ENCODE measurements at regions not wholly inside any gene's neighbourhood (a gene's known extent, or its start where the extent isn't known, plus 50 kb on each side); places are given as distances from the start of the nearest gene placed in this dataset.

DNA sequence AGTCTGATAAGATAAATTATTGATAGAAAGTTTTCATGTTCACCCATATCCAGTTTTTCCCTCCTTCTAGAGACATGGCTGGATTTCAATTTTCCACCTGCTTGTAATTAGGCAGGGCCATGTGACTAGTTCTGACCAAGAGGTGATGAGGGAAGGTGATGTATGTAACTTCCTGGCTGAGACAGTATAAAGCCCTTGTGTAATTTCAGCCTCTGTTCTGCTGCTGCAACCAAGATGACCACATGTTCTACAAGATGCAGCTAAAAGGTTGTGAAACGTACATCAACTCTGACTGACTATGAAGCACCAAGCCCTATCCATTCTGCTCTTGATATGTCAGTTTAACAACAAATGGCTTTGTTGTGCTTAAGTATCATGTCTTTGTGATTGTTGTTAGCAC is 376.5 kb upstream of the DAB2 start:
- DNase-seq (ENCODE audit: low read depth in 2 of 2), result no peak

DNA sequence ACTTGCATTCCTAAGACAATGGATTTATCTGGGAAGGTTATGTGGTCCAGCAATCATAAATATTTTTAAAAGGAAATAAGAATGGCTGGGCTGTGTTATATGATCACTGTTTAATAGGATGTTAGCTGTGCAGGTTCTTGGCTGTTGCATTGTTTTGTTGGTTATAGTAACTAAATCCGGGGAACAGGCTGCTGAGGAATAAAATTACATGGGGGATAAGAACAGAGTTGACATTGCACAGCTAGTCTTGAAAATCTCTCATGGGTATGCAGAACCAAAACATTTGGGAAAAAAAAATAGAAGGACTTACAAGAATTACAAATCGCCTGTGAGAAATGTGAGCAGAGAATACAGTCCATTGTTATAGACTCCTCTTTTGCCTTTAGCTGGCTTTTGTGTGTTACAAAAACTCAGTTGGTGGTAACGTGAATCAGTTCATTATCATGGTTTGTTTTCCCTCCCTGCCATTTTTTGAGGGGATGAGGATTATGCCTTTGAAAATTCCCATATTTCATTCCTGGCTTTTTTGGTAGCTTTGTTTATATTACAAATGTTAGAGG is 375.3 kb upstream of the DAB2 start:
- DNase-seq (ENCODE audit: low read depth in 2 of 2), result no peak

DNA sequence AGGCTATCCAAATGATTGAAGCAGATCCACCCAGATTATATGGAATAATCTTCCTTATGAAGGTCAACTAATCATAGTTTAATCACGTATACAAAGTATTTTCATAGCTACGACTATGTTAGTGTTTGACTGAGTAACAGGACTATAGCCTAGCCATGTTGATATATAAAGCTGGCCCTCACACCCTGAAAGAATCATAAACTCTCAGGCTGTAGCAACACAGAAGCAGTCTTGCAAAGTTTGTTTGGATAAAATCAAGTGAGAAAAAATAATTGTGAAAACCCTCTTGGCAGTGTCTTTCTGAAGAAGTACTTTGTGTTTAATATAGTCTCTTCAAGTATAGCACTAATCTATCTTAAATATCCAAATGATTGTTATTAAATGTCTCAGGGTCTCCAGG is 374.5 kb upstream of the DAB2 start:
- no peak for DNase-seq (ENCODE audit: low read depth in 2 of 2)

DNA sequence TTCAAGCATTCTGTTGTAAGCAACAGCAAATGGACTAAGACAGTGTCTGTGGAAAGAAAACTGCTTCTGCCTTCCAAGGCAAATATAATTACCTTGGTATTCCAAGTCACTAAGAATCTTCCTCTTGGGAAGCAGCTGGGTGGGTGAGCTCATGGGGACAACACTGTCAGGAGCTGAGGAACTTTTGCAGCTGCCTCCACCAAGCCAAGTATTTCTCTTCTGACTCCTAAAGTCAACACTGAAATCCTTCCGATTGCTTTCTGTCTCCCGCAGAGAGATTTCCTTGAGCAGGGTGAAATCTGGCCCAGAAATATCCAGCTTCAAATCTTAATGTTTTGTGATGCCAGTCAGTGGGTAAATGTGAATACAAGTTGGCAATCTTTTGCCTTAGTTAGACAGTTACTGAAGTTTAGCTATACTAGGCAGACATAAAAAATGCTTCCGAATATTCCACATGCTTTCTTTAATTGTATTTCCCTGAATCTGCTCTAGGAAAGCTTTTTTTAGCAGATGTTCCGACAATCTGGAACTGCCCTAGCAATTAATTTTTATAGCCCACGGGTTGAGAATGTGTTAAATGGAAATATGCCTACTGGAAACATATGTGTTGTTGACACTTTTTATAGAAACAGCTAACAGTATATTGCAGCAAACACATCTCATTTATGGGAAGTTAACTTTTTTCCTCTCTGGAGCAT is 369.9 kb upstream of the DAB2 start:
- DNase-seq (ENCODE audit: low read depth in 2 of 2), result no peak

DNA sequence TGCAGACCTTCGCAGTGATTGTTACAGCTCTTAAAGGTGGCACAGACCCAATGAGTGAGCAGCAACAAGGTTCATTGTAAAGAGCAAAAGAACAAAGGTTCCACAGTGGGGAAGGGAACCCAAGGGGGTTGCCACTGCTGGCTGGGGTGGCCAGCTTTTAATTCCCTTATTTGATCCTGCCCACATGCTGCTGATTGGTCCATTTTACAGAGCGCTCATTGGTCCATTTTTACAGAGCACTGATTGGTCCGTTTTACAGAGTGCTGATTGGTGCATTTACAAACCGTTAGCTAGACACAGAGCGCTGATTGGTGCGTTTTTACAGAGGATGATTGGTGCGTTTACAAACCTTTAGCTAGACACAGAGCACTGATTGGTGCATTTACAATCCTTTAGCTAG is 360.6 kb upstream of the DAB2 start:
- no peak for DNase-seq (ENCODE audit: low read depth in 2 of 2)

DNA sequence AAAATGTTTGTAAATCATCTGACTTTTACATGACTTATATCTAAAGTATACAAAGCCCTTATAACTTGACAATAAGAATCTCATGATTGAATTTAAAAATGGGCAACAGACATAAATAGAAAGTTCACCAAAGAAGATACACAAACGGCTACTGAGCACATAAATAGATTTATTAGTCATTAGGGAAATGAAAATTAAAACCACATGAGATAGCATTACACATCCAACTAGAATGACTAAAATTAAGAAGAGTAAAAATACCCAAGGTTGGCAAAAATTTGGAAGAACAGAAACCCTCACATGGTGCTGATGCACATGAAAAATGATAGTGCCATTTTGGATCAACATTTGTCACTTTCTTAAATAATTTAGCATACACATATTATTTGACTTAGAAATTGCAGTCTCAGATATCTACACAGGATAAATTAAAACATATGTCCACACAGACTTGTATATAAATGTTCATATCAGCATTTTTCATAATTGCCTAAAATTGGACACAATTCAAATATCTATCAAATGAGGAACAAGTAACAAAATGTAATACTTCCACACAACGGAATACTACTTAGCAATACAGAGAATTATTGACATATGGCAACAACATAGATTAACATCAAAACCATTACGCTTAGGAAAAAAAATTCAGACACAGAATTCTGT is 359.1 kb upstream of the DAB2 start:
- no peak for DNase-seq (ENCODE audit: low read depth in 2 of 2)

DNA sequence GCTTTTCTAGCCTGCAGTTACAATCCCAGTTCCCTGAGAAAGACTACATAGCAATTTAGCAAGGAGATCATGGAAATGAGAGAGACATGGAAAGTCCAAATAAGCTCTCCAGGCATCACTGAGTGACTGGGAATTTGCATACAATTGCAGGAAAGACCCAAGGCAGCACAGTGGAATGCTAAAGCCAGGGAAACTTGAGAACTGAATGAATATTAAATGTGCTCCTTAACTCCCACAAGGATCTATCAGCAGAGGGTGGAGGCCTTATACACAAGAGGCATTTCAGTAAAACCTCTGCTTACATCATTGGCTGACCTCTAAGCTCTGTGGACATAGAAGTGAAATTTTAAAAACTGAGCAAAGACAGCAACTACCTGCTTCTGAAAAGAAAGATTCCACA is 355.6 kb upstream of the DAB2 start:
- no peak for DNase-seq (ENCODE audit: low read depth in 2 of 2)

DNA sequence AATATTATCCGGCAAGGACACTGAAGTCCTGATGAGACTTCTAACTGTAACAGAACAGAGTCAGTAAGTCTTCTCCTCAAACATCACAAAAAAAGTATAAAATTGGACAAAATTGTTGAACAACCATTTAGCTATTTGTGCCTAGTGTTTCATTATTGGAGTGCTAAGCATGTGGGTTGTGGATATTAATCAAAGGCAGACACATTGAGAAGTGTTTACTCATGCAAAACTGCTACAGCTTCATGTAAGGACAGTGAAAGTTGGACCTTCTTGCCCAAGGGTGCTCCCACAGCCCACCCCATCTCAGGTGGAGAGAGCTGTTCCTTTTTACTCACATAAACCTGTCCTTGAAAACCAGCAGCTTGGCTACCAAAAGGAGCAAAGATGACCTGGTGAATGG is 355.1 kb upstream of the DAB2 start:
- DNase-seq (ENCODE audit: low read depth in 2 of 2), result no peak

DNA sequence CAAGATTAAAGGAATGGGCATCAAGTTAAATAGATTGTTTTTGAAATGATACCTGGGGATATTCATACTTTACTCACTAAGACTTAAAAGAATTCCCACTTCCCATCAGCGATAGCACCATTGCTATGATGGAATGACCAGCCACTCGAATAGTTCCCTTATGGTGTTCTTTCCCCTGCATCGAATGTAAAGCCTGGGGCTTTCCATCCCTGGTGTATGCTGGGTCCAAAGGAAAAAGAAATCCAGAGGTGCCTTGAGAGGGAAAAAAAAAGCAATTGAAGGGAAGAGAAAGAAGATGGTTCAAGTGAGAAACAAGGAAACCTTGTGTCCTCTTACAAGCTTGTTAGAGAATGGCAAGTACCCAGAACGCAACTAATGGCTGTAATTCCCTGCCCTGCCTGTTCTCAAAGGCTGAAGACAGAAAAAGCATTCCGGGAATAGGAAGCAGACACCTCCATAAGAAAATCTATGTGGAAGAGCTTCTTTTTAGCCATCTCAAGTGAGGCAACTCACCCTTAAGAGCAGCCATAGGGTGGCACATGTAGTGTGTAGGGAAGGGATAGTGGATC is 351.1 kb upstream of the DAB2 start:
- no peak for DNase-seq (ENCODE audit: low read depth in 2 of 2)

DNA sequence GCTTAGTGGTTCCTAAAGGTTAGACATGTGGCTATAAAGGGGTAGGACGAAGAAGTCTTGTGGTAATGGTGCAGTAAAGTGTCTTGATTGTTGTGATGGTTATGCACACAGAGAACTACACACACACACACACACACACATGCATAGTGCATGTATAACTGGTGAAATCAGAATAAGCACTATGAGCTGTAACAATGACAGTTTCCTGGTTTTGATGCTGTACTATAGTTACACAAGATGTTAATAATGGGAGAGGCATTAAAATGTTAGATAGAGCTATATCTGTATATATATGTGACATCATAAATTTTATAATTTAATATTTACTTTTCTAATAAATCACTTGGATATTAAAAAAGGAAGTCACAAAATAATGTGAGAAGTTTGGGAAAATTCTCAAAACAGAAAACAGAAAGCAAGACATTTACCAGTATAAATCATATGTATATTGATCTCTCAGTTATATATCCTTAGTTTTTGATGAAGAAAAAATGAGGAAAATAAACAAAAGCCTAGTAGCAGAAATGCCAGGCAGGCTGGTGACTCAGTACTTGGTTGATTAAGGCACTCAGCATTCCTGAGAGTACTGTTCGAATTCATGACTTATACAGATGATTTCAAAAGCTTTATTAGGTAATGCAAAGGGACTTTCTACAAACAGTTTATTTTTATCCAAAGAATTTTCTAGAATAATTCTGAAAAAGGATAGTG is 350.5 kb upstream of the DAB2 start:
- no peak for DNase-seq (ENCODE audit: low read depth in 2 of 2)

DNA sequence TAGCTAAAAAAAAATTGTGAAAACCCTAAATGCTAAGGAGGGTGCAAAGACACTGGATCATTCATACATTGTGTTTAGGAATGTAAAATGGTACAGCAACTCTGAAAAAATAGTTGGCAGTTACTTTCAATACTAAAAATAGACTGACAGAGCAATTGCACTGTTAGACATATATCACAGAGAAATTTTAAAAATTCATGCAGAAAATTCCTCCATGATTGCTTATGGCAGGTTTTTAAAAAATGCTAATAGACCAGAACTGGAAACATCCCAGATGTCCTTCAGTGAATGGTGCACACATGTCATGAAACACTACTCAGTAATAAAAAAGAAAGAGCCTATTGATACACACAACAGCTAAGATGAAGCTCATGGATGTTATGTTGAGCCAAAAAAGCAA is 349.8 kb upstream of the DAB2 start:
- DNase-seq (ENCODE audit: low read depth in 2 of 2), result no peak

DNA sequence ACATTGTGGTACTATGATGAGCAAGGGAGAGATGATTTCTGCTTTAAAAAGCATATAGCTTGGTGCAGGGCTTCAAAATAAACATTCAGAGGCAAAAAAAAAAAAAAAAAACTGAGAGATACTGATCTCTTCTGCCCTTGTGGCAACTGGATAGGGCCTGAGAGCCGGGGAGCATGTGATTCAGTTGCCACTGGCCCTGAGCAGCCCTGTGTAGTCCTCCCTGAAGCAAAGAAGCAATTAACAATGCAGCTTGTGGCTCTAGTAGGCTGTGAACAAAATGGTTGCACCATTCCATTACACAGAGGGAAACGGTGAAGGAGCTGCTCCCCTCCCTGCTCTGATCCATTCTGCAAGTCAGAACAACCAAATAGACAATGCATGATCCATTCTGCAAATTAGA is 347.5 kb upstream of the DAB2 start:
- DNase-seq (ENCODE audit: low read depth in 2 of 2), result no peak

DNA sequence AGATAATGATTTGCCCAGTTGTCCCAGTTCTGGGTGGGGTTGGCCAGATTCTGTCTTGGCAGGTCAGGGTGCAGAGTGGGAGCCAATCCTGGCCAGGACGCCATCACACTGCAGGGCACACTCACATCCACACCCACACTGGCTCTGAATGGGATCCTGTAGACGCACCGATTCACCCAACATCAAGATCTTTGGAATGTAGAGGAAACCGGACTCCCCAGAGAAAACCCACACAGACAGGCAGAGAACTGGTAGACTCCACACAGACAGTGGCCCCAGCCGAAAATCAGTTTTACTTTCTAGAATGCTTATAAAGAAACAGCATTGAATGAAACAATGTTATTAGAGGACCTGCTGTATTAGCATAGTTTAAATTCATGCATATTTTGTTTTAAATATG is 343.1 kb upstream of the DAB2 start:
- DNase-seq (ENCODE audit: low read depth in 2 of 2), result no peak

DNA sequence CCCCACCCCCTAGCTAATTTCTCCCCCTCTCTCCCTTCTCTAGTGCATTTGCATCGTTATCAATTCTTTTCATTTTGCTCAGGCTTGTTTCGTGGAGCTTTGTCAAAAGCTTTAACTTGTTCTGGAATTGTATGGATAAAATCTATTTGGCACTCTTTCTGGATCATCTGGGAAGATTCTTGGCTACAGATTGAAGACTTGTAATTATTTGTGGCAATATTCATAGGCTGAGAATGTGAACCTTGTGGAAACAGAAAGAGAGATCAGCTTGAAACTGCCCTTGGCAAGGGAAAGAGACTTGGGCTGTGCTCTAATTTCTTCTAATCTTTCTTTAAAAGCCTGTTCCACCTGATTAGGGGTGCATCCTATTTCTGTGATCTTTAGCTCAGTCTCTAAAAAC is 340.6 kb upstream of the DAB2 start:
- no peak for DNase-seq (ENCODE audit: low read depth in 2 of 2)

DNA sequence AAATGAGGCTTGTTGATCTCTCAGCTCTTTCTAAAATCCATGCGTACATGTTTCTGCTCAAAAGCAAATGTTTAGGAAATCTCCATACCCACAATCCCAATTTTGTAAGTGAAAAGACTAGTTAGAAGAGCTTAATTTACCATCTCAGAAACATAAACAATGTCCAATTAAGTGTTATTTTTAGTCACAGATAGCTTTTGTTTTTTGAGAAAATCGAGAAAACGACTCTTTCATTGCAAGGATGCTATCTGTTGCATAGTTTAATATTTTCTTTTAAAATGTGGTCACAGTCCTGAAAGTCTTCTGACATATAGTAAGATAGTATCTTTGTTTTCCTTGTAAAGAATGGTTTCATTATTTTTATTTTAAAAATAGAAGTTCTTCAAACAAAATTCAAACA is 338.0 kb upstream of the DAB2 start:
- DNase-seq (ENCODE audit: low read depth in 2 of 2), result no peak

DNA sequence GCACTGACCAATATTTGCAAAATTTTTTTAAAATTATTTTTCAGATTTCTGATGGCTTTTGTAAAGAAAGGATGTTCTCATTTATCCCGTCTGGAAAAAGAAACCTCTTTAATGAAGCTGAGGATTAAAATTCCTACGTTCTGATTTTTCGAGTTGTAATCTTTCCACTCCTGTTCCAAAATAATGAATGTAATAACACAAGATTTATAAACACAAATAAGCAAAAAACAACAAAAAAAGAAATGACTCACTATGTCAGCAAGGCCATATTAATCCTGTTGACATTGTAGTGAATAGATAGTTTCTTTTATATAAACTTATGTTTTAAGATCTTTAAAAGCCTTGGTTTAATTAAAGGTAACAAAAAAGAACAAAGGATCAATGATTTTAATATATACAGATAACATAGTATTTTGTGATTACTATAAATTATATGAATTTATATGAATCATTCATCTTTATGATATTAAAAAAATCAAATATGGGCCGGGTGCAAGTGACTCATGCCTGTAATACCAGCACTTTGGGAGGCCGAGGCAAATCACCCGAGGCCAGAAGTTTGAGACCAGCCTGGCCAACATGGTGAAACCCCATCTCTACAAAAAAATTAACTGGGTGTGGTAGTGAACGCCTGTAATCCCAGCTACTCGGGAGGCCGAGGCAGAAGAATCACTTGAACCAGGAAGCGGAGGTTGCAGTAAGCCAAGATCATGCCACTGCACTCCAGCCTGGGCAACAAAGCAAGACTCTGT is 336.6 kb upstream of the DAB2 start:
- no peak for DNase-seq (ENCODE audit: low read depth in 2 of 2)

DNA sequence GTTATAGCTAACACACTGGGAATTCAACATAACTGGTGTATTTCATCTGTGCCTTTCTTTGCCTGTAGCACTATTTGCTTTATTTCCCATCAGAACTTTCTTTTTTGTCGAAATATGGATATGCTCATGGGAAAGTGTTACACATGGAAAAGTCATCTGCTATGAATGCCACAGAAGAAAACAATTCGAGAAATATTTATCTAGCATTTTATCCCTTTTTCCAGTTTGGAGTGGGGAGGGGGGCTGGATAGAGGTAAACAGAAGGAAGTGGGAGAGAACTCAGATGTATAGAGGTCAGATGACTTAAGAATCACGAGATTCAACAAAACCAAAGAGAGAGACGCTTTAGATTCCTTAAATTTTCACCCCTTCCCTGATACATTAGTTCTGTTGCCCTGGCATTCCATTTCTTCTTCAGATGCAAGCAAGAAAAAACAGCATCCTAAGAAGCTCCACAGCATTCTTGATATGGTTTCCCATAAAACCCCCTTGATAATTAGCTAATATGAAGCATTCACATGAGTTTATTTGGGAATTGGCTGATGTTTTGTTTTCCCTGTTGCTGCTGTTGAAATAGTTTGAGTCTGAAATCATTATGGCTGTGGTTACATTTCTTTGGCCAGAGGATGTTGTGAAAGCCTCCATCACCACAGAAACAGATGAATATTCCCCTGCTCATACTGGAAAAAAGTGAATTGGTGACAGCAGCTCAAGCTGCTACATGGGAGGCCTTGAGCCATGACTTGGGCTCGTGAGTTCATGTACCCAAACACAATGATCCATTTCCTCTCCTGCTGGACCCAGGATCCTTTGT is 335.8 kb upstream of the DAB2 start:
- DNase-seq (ENCODE audit: low read depth in 2 of 2), result no peak

DNA sequence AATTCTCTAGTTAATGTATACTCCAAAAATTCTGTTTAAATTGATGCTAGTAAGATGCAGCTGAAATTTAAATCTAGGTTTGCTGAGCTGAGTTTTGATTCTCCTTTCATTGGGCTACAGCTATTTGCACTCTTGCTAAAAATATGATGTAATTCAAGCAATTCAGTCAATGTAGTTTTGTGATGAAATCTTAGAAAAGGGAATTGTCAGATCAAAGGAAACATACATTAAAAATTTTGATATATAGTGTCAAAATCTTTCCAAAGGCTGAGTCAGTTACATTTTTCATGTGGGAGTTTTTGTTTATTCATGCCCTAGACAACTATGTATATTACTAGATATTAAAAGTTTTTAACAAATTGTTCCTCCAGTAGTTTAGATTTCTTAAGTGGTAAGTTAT is 334.9 kb upstream of the DAB2 start:
- DNase-seq (ENCODE audit: low read depth in 2 of 2), result no peak

DNA sequence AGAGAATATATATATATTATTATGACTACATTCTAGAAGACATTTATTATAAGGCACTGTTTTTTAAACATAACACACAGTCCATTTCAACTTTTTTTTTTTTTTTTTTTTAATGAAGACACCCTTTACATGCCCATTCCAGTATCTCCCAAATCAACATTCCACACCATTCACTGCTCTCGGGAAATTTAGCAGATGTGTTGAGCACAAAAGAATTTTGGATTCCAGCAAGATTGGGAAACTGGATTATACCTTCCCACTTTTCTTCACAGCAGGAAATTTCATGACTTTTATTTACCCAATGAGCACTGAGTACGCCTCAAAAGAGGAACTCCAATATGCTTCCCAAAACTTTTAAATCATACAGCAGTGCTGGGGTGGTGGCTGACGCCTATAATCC is 333.6 kb upstream of the DAB2 start:
- no peak for DNase-seq (ENCODE audit: low read depth in 2 of 2)

DNA sequence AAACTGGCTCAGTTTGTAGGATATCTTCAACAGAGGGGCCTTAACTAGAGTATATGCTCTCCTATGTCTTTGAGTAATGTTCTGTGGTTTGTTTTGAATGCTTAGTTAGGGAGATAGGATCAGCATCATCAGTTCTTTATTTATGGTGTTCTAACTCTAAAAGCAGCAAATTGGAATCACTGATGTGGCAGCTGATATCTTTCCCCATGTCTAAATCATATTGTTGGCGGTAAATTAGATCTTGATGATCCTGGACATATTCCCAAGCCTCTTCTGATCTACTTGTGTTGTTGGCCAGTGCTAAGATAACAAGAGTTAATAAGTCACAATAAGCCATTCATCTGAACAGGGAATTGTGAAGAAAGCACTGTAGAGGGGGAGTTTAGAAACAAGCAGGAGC is 332.4 kb upstream of the DAB2 start:
- no peak for DNase-seq (ENCODE audit: low read depth in 2 of 2)

DNA sequence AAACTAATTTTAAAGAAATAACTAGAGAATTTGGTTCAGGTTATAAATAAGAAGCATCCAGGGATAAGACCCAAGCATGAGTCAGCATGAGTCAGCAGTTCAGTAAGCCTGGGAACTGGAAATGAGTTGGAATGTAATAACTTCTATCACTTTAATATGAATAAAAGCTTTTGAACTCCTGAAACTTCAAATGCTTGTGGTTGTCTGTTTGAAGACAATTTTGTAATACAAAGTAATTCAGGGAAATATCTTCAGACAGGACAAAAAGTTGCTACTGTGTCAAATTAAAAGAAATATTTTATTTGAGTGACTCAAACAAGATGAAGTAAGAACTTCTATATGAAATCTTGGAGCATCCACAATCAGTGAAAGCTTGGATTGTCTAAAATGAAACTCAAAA is 331.2 kb upstream of the DAB2 start:
- DNase-seq (ENCODE audit: low read depth in 2 of 2), result no peak

Measured in stimulated activated CD8-positive, alpha-beta memory T cell treated with anti-CD3 and anti-CD28 coated beads, Interleukin-7, amount 100 ng/mL, for 1 hour (primary cell).